Natural killer cell treated with Interleukin-12 subunit alpha and Interleukin-12 subunit beta and Interleukin-15 and Interleukin-18, amount 100 ng/mL, for 72 hours (primary cell): ENCODE measurements at regions not wholly inside any gene's neighbourhood (a gene's known extent, or its start where the extent isn't known, plus 50 kb on each side); places are given as distances from the start of the nearest gene placed in this dataset.

Experiments used
- ATAC-seq, 2 donors: fragments of 150-1000 bp; cut with Tn5 transposase in 1 of 2; sonication (Bioruptor Pico), chemical (Tn5 transposase) in 1 of 2; 2 replicates each; pipeline ENCODE4 v1.10.0; 2021
- DNase-seq: peaks from one replicate; pipeline ENCODE4 v3.0.0; 2022; ENCODE audit warnings: low spot score
- H3K27ac Mint-ChIP-seq, 2 donors: 1 replicate in 1 of 2; 2 replicates in 1 of 2; pipeline ENCODE4 v1.8.0; 2022; ENCODE audit warnings: mixed read lengths in 2 of 2, mild to moderate bottlenecking in 1 of 2, moderate library complexity in 1 of 2
- H3K27me3 Mint-ChIP-seq, 2 donors: 1 replicate in 1 of 2; 2 replicates in 1 of 2; pipeline ENCODE4 v1.8.0; 2022; ENCODE audit warnings: mixed read lengths in 2 of 2
- H3K36me3 Mint-ChIP-seq: one replicate; pipeline ENCODE4 v1.8.0; 2022; ENCODE audit warnings: mixed read lengths
- H3K4me1 Mint-ChIP-seq, 2 donors: 1 replicate in 1 of 2; 2 replicates in 1 of 2; pipeline ENCODE4 v1.8.0; 2022; ENCODE audit warnings: low read depth in 2 of 2, mixed read lengths in 2 of 2, mild to moderate bottlenecking in 1 of 2
- H3K4me3 Mint-ChIP-seq: one replicate; pipeline ENCODE4 v1.8.0; 2022; ENCODE audit warnings: mixed read lengths
- H3K9me3 Mint-ChIP-seq: 2 replicates; pipeline ENCODE4 v1.8.0; 2022; ENCODE audit warnings: mixed read lengths

GRCh38 chr18:47343291-47343690, 91.8 kb upstream of the SKOR2 start:
- Mint-ChIP-seq H3K4me3 (no peak overlapping the region), H3K9me3 (no peaks in the 10 kb centered on the region), H3K27me3 (no peaks in the 10 kb centered on the region), H3K36me3 (no peaks in the 10 kb centered on the region), H3K27ac (no peak overlapping the region), H3K4me1 (no peaks in the 10 kb centered on the region)
- ATAC-seq (no peak), DNase-seq (no peak)

GRCh38 chr18:47342566-47342965, 91.1 kb upstream of the SKOR2 start:
- ATAC-seq = no peak
- DNase-seq = no peak
- Mint-ChIP-seq H3K27me3 (peaks cover 0 to 4% of the 10 kb centered on the region in 2 donors), H3K4me1 (no peaks in the 10 kb centered on the region), H3K36me3 (no peaks in the 10 kb centered on the region), H3K4me3 (no peak overlapping the region), H3K9me3 (no peaks in the 10 kb centered on the region), H3K27ac (no peak overlapping the region)

GRCh38 chr18:47341678-47342077, 90.2 kb upstream of the SKOR2 start:
- no peak overlapping the region for H3K27ac Mint-ChIP-seq
- H3K4me3 Mint-ChIP-seq = no peak overlapping the region

GRCh38 chr18:47334966-47335365, 83.5 kb upstream of the SKOR2 start:
- no peak overlapping the region for H3K4me3 Mint-ChIP-seq

More at GRCh38 chr18:47341678-47342077, 90.2 kb upstream of the SKOR2 start:
- DNase-seq = no peak
- H3K27me3 Mint-ChIP-seq = peaks cover 0 to 8% of the 10 kb centered on the region in 2 donors
- no peaks in the 10 kb centered on the region for H3K36me3 Mint-ChIP-seq
- no peaks in the 10 kb centered on the region for H3K9me3 Mint-ChIP-seq
- no peak for ATAC-seq
- H3K4me1 Mint-ChIP-seq = no peaks in the 10 kb centered on the region

GRCh38 chr18:47333926-47334635, 82.6 kb upstream of the SKOR2 start:
- peaks cover 12 to 16% of the 10 kb centered on the region in 2 donors for H3K27me3 Mint-ChIP-seq
- H3K9me3 Mint-ChIP-seq = no peaks in the 10 kb centered on the region
- H3K4me1 Mint-ChIP-seq = no peaks in the 10 kb centered on the region
- no peak for ATAC-seq
- no peaks in the 10 kb centered on the region for H3K36me3 Mint-ChIP-seq
- no peak overlapping the region for H3K4me3 Mint-ChIP-seq
- H3K27ac Mint-ChIP-seq = no peak overlapping the region
- no peak for DNase-seq

More at GRCh38 chr18:47334966-47335365, 83.5 kb upstream of the SKOR2 start:
- H3K27me3 Mint-ChIP-seq = peaks cover 12 to 16% of the 10 kb centered on the region in 2 donors
- no peak overlapping the region for H3K27ac Mint-ChIP-seq
- no peaks in the 10 kb centered on the region for H3K36me3 Mint-ChIP-seq
- ATAC-seq (no peak), DNase-seq (no peak)
- no peaks in the 10 kb centered on the region for H3K9me3 Mint-ChIP-seq
- no peaks in the 10 kb centered on the region for H3K4me1 Mint-ChIP-seq

GRCh38 chr18:47331641-47332040, 80.2 kb upstream of the SKOR2 start:
- DNase-seq = no peak

GRCh38 chr18:47331026-47331425, 79.6 kb upstream of the SKOR2 start:
- Mint-ChIP-seq H3K4me1 (no peaks in the 10 kb centered on the region), H3K4me3 (no peak overlapping the region), H3K9me3 (no peaks in the 10 kb centered on the region), H3K27me3 (peaks cover 9 to 14% of the 10 kb centered on the region in 2 donors), H3K27ac (no peak overlapping the region), H3K36me3 (no peaks in the 10 kb centered on the region)
- DNase-seq (no peak), ATAC-seq (no peak)

More at GRCh38 chr18:47331641-47332040, 80.2 kb upstream of the SKOR2 start:
- H3K4me3 Mint-ChIP-seq = no peak overlapping the region
- H3K27ac Mint-ChIP-seq = no peak overlapping the region
- peaks cover 9 to 14% of the 10 kb centered on the region in 2 donors for H3K27me3 Mint-ChIP-seq
- no peak for ATAC-seq
- no peaks in the 10 kb centered on the region for H3K36me3 Mint-ChIP-seq
- H3K4me1 Mint-ChIP-seq = no peaks in the 10 kb centered on the region
- no peaks in the 10 kb centered on the region for H3K9me3 Mint-ChIP-seq

GRCh38 chr18:47323158-47323557, 71.7 kb upstream of the SKOR2 start:
- Mint-ChIP-seq H3K27ac (no peak overlapping the region), H3K27me3 (peaks cover 9 to 17% of the 10 kb centered on the region in 2 donors), H3K4me3 (no peak overlapping the region), H3K4me1 (no peaks in the 10 kb centered on the region), H3K9me3 (no peaks in the 10 kb centered on the region), H3K36me3 (no peaks in the 10 kb centered on the region)
- no peak for DNase-seq
- no peak for ATAC-seq

- Mint-ChIP-seq H3K9me3 (no peaks in the 10 kb centered on the region), H3K27me3 (peaks cover 10 to 17% of the 10 kb centered on the region in 2 donors), H3K27ac (no peak overlapping the region), H3K4me3 (no peak overlapping the region), H3K4me1 (no peaks in the 10 kb centered on the region), H3K36me3 (no peaks in the 10 kb centered on the region)
- DNase-seq (peak; percentile 23), ATAC-seq (no peak)
Observed at GRCh38 chr18:47321815-47322214, 70.4 kb upstream of the SKOR2 start.

GRCh38 chr18:47317824-47318508, 66.5 kb upstream of the SKOR2 start:
- H3K27me3 Mint-ChIP-seq = peaks cover 11 to 24% of the 10 kb centered on the region in 2 donors
- DNase-seq (no peak), ATAC-seq (no peak)
- no peaks in the 10 kb centered on the region for H3K9me3 Mint-ChIP-seq
- H3K36me3 Mint-ChIP-seq = no peaks in the 10 kb centered on the region
- no peak overlapping the region for H3K4me3 Mint-ChIP-seq
- no peak overlapping the region for H3K27ac Mint-ChIP-seq
- no peaks in the 10 kb centered on the region for H3K4me1 Mint-ChIP-seq

GRCh38 chr18:47316924-47317323, 65.5 kb upstream of the SKOR2 start:
- DNase-seq (no peak), ATAC-seq (no peak)
- H3K27ac Mint-ChIP-seq = no peak overlapping the region
- no peak overlapping the region for H3K4me3 Mint-ChIP-seq
- peaks cover 11 to 24% of the 10 kb centered on the region in 2 donors for H3K27me3 Mint-ChIP-seq
- H3K4me1 Mint-ChIP-seq = no peaks in the 10 kb centered on the region
- no peaks in the 10 kb centered on the region for H3K9me3 Mint-ChIP-seq
- no peaks in the 10 kb centered on the region for H3K36me3 Mint-ChIP-seq

GRCh38 chr18:47313901-47314300, 62.4 kb upstream of the SKOR2 start:
- peaks cover 9 to 11% of the 10 kb centered on the region in 2 donors for H3K27me3 Mint-ChIP-seq
- ATAC-seq = no peak
- no peak overlapping the region for H3K27ac Mint-ChIP-seq

GRCh38 chr18:47311585-47311984, 60.1 kb upstream of the SKOR2 start:
- H3K4me3 Mint-ChIP-seq = no peak overlapping the region
- ATAC-seq = no peak
- H3K4me1 Mint-ChIP-seq = no peaks in the 10 kb centered on the region

More at GRCh38 chr18:47313901-47314300, 62.4 kb upstream of the SKOR2 start:
- no peaks in the 10 kb centered on the region for H3K4me1 Mint-ChIP-seq
- H3K4me3 Mint-ChIP-seq = no peak overlapping the region
- no peaks in the 10 kb centered on the region for H3K36me3 Mint-ChIP-seq
- H3K9me3 Mint-ChIP-seq = no peaks in the 10 kb centered on the region
- no peak for DNase-seq

More at GRCh38 chr18:47311585-47311984, 60.1 kb upstream of the SKOR2 start:
- no peak for DNase-seq
- no peaks in the 10 kb centered on the region for H3K9me3 Mint-ChIP-seq
- H3K27ac Mint-ChIP-seq = no peak overlapping the region
- no peaks in the 10 kb centered on the region for H3K36me3 Mint-ChIP-seq
- H3K27me3 Mint-ChIP-seq = peaks cover 7% of the 10 kb centered on the region in 2 donors
